ENCODE measurements at regions not wholly inside any gene's neighbourhood (a gene's known extent, or its start where the extent isn't known, plus 50 kb on each side); places are given as distances from the start of the nearest gene placed in this dataset.

DNA sequence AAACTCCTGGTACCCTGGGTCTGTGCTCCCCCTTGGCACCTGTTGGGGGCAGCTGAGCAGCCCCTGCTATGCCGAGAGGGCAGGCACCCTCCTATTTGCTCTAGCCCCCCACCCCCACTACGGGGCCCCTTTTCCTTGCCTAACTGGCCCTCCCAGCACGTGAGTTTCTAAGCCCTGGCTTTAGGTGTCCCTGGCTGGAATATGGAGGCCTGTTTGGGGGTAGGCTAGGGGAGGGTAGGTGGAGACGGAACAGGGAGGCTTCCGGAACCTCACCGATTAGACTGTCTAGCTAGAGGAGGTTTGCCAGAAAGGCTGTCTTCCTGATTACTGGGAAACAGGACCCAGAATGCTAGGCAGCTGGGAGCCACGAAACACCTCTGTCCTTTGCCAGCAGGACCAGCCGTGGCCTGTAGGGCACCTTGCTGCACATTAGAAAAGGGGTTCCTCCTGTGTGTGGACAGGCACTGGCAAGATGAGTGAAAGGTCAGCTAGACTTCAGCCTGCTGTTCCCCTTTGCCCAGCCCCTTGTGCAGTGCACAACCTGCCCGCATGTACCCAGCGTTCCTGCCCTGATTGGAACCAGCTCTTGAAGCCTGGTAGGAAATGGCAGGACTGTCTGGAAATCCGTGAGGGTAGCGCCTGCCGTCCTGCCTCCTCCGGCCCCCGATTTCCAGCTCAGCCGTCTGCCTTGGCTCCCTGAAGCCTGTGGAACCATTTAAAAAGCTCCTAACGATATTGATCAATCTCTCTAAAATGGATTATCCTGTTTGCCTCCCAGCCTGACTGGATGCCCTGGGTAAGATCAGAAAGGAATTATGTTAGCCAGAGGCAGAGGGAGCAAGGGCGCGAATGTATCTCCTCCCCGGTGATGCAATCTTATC is 83.4 kb upstream of the GSE1 start:
- no peak overlapping the region for H3K4me2 ChIP-seq (ENCODE audit: low read length)
- H3K9me2 ChIP-seq (replicated peaks; ENCODE audit: control insufficient read depth, low read length) = no peaks in the 10 kb centered on the region
- peaks cover 5% of the 10 kb centered on the region for H3K4me1 ChIP-seq (ENCODE audit: control insufficient read depth, low read length)
- no peak overlapping the region for H3K27ac ChIP-seq (ENCODE audit: low read depth, low read length)
- H4K20me1 ChIP-seq (ENCODE audit: control insufficient read depth, insufficient read depth, low read depth, low read length) = peaks cover 4% of the 10 kb centered on the region; the same call in 1 of the 2 replicates
- H3K27me3 ChIP-seq (ENCODE audit: control insufficient read depth, low read length) = 0 out of 2 replicates have a peak, but pooled peaks cover 2% of the 10 kb centered on the region
- H3K36me3 ChIP-seq (ENCODE audit: control insufficient read depth, low read length) = no peaks in the 10 kb centered on the region
- H3K79me2 ChIP-seq (ENCODE audit: control insufficient read depth, low read length) = no peaks in the 10 kb centered on the region
- TF ChIP-seq, protein P1, sequence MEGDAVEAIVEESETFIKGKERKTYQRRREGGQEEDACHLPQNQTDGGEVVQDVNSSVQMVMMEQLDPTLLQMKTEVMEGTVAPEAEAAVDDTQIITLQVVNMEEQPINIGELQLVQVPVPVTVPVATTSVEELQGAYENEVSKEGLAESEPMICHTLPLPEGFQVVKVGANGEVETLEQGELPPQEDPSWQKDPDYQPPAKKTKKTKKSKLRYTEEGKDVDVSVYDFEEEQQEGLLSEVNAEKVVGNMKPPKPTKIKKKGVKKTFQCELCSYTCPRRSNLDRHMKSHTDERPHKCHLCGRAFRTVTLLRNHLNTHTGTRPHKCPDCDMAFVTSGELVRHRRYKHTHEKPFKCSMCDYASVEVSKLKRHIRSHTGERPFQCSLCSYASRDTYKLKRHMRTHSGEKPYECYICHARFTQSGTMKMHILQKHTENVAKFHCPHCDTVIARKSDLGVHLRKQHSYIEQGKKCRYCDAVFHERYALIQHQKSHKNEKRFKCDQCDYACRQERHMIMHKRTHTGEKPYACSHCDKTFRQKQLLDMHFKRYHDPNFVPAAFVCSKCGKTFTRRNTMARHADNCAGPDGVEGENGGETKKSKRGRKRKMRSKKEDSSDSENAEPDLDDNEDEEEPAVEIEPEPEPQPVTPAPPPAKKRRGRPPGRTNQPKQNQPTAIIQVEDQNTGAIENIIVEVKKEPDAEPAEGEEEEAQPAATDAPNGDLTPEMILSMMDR (IDR thresholded peaks at IDR 0.05; ENCODE audit: low read depth, low read length, poor library complexity, severe bottlenecking) = no peak
- no peak for TF ChIP-seq EZH2phosphoT487 (IDR thresholded peaks at IDR 0.05; ENCODE audit: borderline replicate concordance, low read length)
- H3K4me3 ChIP-seq (ENCODE audit: low read length) = no peak overlapping the region
- no peaks in the 10 kb centered on the region for H3K9me3 ChIP-seq (ENCODE audit: control insufficient read depth, insufficient read depth, low read length)
- H3F3A ChIP-seq (ENCODE audit: control insufficient read depth, insufficient read depth) = no peaks in the 10 kb centered on the region

DNA sequence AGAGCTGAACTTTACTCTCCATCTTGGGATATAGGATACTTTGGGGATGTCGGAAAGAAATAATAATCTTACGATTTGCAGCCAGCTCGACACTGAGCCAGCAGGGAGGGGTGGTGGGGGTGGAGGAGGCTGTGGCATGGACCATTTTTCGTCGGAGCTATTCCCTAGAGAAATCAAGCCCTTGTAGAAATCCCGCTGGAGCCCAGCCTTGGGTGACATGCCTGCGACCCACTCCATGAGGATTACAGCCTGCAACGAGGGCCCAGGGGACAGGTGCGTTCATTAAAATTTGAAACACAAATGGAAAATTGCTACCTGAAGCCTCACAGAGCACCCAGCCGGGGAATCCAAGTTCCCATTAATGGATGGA is 82.8 kb upstream of the GSE1 start:
- Histone ChIP-seq H4K20me1 (ENCODE audit: control insufficient read depth, insufficient read depth, low read depth, low read length) (peaks cover 4% of the 10 kb centered on the region; the same call in 1 of the 2 replicates), H3K27me3 (ENCODE audit: control insufficient read depth, low read length) (0 out of 2 replicates have a peak, but pooled peaks cover 2% of the 10 kb centered on the region), H3K9me2 (replicated peaks; ENCODE audit: control insufficient read depth, low read length) (no peaks in the 10 kb centered on the region), H3K4me1 (ENCODE audit: control insufficient read depth, low read length) (peaks cover 5% of the 10 kb centered on the region), H3K36me3 (ENCODE audit: control insufficient read depth, low read length) (no peaks in the 10 kb centered on the region), H3K27ac (ENCODE audit: low read depth, low read length) (no peak overlapping the region), H3K9me3 (ENCODE audit: control insufficient read depth, insufficient read depth, low read length) (no peaks in the 10 kb centered on the region), H3F3A (ENCODE audit: control insufficient read depth, insufficient read depth) (no peaks in the 10 kb centered on the region), H3K79me2 (ENCODE audit: control insufficient read depth, low read length) (no peaks in the 10 kb centered on the region), H3K4me3 (ENCODE audit: low read length) (no peak overlapping the region), H3K4me2 (ENCODE audit: low read length) (no peak overlapping the region)
- no peak for TF ChIP-seq EZH2phosphoT487 (IDR thresholded peaks at IDR 0.05; ENCODE audit: borderline replicate concordance, low read length)
- TF ChIP-seq, protein P1 (IDR thresholded peaks at IDR 0.05; ENCODE audit: low read depth, low read length, poor library complexity, severe bottlenecking) = no peak

DNA sequence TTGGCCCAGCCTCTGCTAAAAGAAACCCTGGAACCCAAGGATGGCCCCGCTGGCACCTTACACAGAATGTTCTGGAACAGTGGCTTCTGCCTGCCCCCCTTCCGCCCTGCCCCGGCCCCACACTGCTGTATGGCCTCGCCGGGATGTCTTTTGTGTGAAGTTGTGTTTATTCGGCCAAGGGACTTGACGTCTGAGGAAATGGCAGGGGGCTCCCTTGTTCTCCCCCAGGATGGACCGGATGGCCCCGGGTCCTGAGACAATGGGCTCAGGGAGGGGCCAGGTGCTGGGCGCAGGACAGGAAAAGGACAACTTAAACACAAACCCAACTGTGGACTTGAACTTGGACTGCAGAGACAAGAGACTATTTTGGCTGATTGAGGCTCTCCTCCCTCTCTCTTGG is 81.6 kb upstream of the GSE1 start:
- no peak overlapping the region for H3K4me2 ChIP-seq (ENCODE audit: low read length)
- no peaks in the 10 kb centered on the region for H3K79me2 ChIP-seq (ENCODE audit: control insufficient read depth, low read length)
- 0 out of 2 replicates have a peak, but pooled peaks cover 2% of the 10 kb centered on the region for H3K27me3 ChIP-seq (ENCODE audit: control insufficient read depth, low read length)
- H3F3A ChIP-seq (ENCODE audit: control insufficient read depth, insufficient read depth) = no peaks in the 10 kb centered on the region
- H3K9me3 ChIP-seq (ENCODE audit: control insufficient read depth, insufficient read depth, low read length) = no peaks in the 10 kb centered on the region
- H3K9me2 ChIP-seq (replicated peaks; ENCODE audit: control insufficient read depth, low read length) = no peaks in the 10 kb centered on the region
- H4K20me1 ChIP-seq (ENCODE audit: control insufficient read depth, insufficient read depth, low read depth, low read length) = peaks cover 4% of the 10 kb centered on the region; the same call in 1 of the 2 replicates
- H3K4me1 ChIP-seq (ENCODE audit: control insufficient read depth, low read length) = peaks cover 5% of the 10 kb centered on the region
- no peak overlapping the region for H3K27ac ChIP-seq (ENCODE audit: low read depth, low read length)
- H3K4me3 ChIP-seq (ENCODE audit: low read length) = no peak overlapping the region
- TF ChIP-seq, protein P1 (IDR thresholded peaks at IDR 0.05; ENCODE audit: low read depth, low read length, poor library complexity, severe bottlenecking) = no peak
- TF ChIP-seq EZH2phosphoT487 (IDR thresholded peaks at IDR 0.05; ENCODE audit: borderline replicate concordance, low read length) = no peak
- no peaks in the 10 kb centered on the region for H3K36me3 ChIP-seq (ENCODE audit: control insufficient read depth, low read length)
